Keratinocyte (primary cell): ENCODE measurements at regions not wholly inside any gene's neighbourhood (a gene's known extent, or its start where the extent isn't known, plus 50 kb on each side); places are given as distances from the start of the nearest gene placed in this dataset.

Source experiments
- DNase-seq: peaks from one replicate; pipeline ENCODE4 v3.0.0-alpha.2; 2011; ENCODE audit warnings: low read depth, missing footprints, low spot score
- FAIRE-seq: peaks from 2 replicates; lab custom pipeline; 2011; peaks lifted over from hg19 to GRCh38; lab: Jason Lieb, UNC
- H2AFZ ChIP-seq: 2 replicates; pipeline ENCODE4 v1.6.0; 2012; ENCODE audit warnings: low read length, control low read depth, inconsistent platforms; ENCODE audit not compliant: control insufficient read depth
- H3K27ac ChIP-seq: 2 replicates; pipeline ENCODE4 v1.5.1; 2011; ENCODE audit warnings: low read length; ENCODE audit not compliant: control insufficient read depth, insufficient read depth
- H3K27me3 ChIP-seq: 3 replicates; pipeline ENCODE4 v1.6.0; 2011; ENCODE audit warnings: low read length; ENCODE audit not compliant: control insufficient read depth, insufficient read depth; ENCODE audit errors: extremely low read depth
- H3K36me3 ChIP-seq, 2 experiments: 2 replicates in 1 of 2; 3 replicates in 1 of 2; pipeline ENCODE4 v1.5.1; 2011; ENCODE audit warnings: low read length in 2 of 2, mild to moderate bottlenecking in 1 of 2; ENCODE audit not compliant: control insufficient read depth in 2 of 2, insufficient read depth in 2 of 2; ENCODE audit errors: extremely low read depth in 1 of 2
- H3K4me1 ChIP-seq: 3 replicates; pipeline ENCODE4 v1.5.1; 2011; ENCODE audit warnings: low read length; ENCODE audit not compliant: control insufficient read depth, insufficient read depth; ENCODE audit errors: extremely low read depth
- H3K4me2 ChIP-seq: 3 replicates; pipeline ENCODE4 v1.6.0; 2011; ENCODE audit warnings: low read depth, low read length; ENCODE audit not compliant: control insufficient read depth, insufficient read depth; ENCODE audit errors: extremely low read depth
- H3K4me3 ChIP-seq, 3 experiments: fragments of 200-600 bp in 1 of 3; sonication (generic) in 1 of 3; 2 replicates in 2 of 3; 3 replicates in 1 of 3; pipeline ENCODE4 v1.5.1; 2011 to 2016; ENCODE audit warnings: low read length in 3 of 3, mild to moderate bottlenecking in 3 of 3, control low read depth in 2 of 3, inconsistent platforms in 1 of 3, low read depth in 1 of 3, mixed read lengths in 1 of 3, mixed run types in 1 of 3, moderate library complexity in 1 of 3; ENCODE audit not compliant: control insufficient read depth in 2 of 3, insufficient read depth in 2 of 3; ENCODE audit errors: extremely low read depth in 1 of 3
- H3K79me2 ChIP-seq: 2 replicates; pipeline ENCODE4 v1.6.0; 2012; ENCODE audit warnings: low read length; ENCODE audit not compliant: control insufficient read depth, insufficient read depth
- H3K9ac ChIP-seq: 3 replicates; pipeline ENCODE4 v1.6.0; 2011; ENCODE audit warnings: low read length; ENCODE audit not compliant: control insufficient read depth, insufficient read depth; ENCODE audit errors: extremely low read depth
- H3K9me1 ChIP-seq: 3 replicates; pipeline ENCODE4 v1.6.0; 2011; ENCODE audit warnings: low read length; ENCODE audit not compliant: control insufficient read depth, insufficient read depth; ENCODE audit errors: extremely low read depth
- H3K9me3 ChIP-seq: 2 replicates; pipeline ENCODE4 v1.5.1; 2012; ENCODE audit warnings: low read depth, low read length; ENCODE audit not compliant: control insufficient read depth
- H4K20me1 ChIP-seq: 3 replicates; pipeline ENCODE4 v1.6.0; 2011; ENCODE audit warnings: low read length; ENCODE audit not compliant: control insufficient read depth, insufficient read depth; ENCODE audit errors: extremely low read depth
- EZH2 ChIP-seq: IDR thresholded peaks from one replicate; pipeline ENCODE4 v1.6.1; 2012; ENCODE audit warnings: inconsistent platforms, mild to moderate bottlenecking, low read length, moderate library complexity
- dilution Hi-C: fragments of 300-500 bp; cut with MboI; formaldehyde crosslinking; loops from one replicate; pipeline ENCODE4 v1.7.0; 2020; ENCODE audit warnings: low sequenced_read_pairs; ENCODE audit not compliant: extremely low pct_ligation_motif_present
- TF ChIP-seq, protein P1 (sequence below), 3 experiments: IDR thresholded peaks in 1 of 3; conservative IDR thresholded peaks in 1 of 3; optimal IDR thresholded peaks in 1 of 3; 2 replicates in 2 of 3; 3 replicates in 1 of 3; pipeline versions ENCODE3 to v1.5.1; 2011; ENCODE audit warnings: low read length in 3 of 3, mild to moderate bottlenecking in 3 of 3, moderate library complexity in 2 of 3, control low read depth in 1 of 3, inconsistent platforms in 1 of 3; ENCODE audit not compliant: insufficient read depth in 2 of 3; ENCODE audit errors: extremely low read depth in 1 of 3

GRCh38 chr15:39315206-39315850 is 265.6 kb upstream of the THBS1 start:
- H4K20me1 ChIP-seq, result no peaks in the 10 kb centered on the region
- H3K4me1 ChIP-seq, result peaks cover 6% of the 10 kb centered on the region
- H3K9me3 ChIP-seq, result peaks cover 3% of the 10 kb centered on the region
- no peak overlapping the region for H3K4me2 ChIP-seq
- no peak for TF ChIP-seq EZH2
- TF ChIP-seq, protein P1, sequence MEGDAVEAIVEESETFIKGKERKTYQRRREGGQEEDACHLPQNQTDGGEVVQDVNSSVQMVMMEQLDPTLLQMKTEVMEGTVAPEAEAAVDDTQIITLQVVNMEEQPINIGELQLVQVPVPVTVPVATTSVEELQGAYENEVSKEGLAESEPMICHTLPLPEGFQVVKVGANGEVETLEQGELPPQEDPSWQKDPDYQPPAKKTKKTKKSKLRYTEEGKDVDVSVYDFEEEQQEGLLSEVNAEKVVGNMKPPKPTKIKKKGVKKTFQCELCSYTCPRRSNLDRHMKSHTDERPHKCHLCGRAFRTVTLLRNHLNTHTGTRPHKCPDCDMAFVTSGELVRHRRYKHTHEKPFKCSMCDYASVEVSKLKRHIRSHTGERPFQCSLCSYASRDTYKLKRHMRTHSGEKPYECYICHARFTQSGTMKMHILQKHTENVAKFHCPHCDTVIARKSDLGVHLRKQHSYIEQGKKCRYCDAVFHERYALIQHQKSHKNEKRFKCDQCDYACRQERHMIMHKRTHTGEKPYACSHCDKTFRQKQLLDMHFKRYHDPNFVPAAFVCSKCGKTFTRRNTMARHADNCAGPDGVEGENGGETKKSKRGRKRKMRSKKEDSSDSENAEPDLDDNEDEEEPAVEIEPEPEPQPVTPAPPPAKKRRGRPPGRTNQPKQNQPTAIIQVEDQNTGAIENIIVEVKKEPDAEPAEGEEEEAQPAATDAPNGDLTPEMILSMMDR (optimal IDR thresholded peaks at IDR 0.05 in 1 of 3, IDR thresholded peaks at IDR 0.05 in 1 of 3, conservative IDR thresholded peaks at IDR 0.05 in 1 of 3; ENCODE audit: extremely low read depth in 1 of 3, insufficient read depth in 2 of 3, low read length in 3 of 3), result no peak
- H3K36me3 ChIP-seq, result no peaks in the 10 kb centered on the region
- no peak overlapping the region for H3K9ac ChIP-seq
- DNase-seq (no peak), FAIRE-seq (peak; percentile 34)
- H3K4me3 ChIP-seq, result no peak overlapping the region
- H3K9me1 ChIP-seq, result no peaks in the 10 kb centered on the region
- no peaks in the 10 kb centered on the region for H3K79me2 ChIP-seq
- dilution Hi-C loops, result no loop called here
- H3K27ac ChIP-seq, result no peak overlapping the region
- no peaks in the 10 kb centered on the region for H3K27me3 ChIP-seq
- no peak overlapping the region for H2AFZ ChIP-seq

- no peak overlapping the region for H3K9ac ChIP-seq
- no peak overlapping the region for H2AFZ ChIP-seq
- no peaks in the 10 kb centered on the region for H3K27me3 ChIP-seq
- dilution Hi-C loops, result no loop called here
- H3K4me1 ChIP-seq, result no peaks in the 10 kb centered on the region
- H3K79me2 ChIP-seq, result no peaks in the 10 kb centered on the region
- no peaks in the 10 kb centered on the region for H3K9me1 ChIP-seq
- H3K36me3 ChIP-seq, result no peaks in the 10 kb centered on the region
- peaks cover 4% of the 10 kb centered on the region for H3K9me3 ChIP-seq
- H3K4me2 ChIP-seq, result no peak overlapping the region
- H3K27ac ChIP-seq, result no peak overlapping the region
- H4K20me1 ChIP-seq, result no peaks in the 10 kb centered on the region
- H3K4me3 ChIP-seq, result no peak overlapping the region
- FAIRE-seq, result no peak
- DNase-seq, result no peak
- TF ChIP-seq, protein P1 (optimal IDR thresholded peaks at IDR 0.05 in 1 of 3, IDR thresholded peaks at IDR 0.05 in 1 of 3, conservative IDR thresholded peaks at IDR 0.05 in 1 of 3; ENCODE audit: extremely low read depth in 1 of 3, insufficient read depth in 2 of 3, low read length in 3 of 3), result no peak
- no peak for TF ChIP-seq EZH2
These were observed 263.7 kb upstream of the THBS1 start for GRCh38 chr15:39317225-39317624.
